GM18870 (cell line): ENCODE measurements at regions not wholly inside any gene's neighbourhood (a gene's known extent, or its start where the extent isn't known, plus 50 kb on each side); places are given as distances from the start of the nearest gene placed in this dataset.
"Not testable (repeated sequence)": the region's sequence is repeated elsewhere in the genome, so short reads cannot be mapped to it uniquely, and the experiment has no call there.

Source experiments
- ATAC-seq: cut with Tn5 transposase; IDR thresholded peaks from one replicate; pipeline ENCODE4 v1.9.1; 2021; ENCODE audit warnings: moderate library complexity; ENCODE audit not compliant: unreplicated experiment

DNA sequence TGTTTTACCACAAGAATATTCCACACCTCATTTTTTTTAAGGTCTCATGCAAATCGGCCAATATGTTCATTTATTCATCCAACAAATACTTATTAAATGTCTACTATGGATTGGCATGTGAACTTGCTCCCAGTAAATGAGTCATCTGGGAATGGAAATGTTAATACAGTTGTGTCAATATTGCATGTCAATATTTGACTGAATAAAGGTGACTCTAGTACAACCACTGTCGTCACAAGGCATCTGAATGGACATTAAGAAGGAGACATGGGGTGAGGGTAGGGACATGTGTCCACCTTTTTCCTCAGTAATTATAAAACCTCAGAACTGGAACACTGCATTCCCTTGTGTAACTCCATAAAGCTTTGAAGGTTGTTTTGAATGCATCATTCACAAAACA, 365.4 kb downstream of the ADCYAP1 start:
- no peak for ATAC-seq

DNA sequence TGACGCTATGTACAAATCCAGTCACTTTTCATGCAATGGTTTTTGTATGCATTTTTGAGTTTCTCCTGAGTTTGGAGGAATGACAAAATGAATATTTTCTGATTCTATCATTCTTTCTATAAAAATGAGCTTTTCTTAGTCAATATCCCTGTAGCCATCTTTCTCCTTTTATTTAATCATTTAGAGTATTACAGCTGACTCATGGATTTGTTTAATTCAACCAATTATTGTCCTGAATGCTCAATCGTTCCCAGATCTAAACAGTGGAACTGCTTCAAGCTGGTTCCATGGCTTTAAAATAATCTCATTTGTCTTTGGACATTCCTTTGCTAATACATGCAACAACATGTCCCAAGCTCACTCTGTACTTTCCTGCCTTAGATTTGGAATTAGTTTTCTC, 368.8 kb downstream of the ADCYAP1 start:
- ATAC-seq, result no peak

DNA sequence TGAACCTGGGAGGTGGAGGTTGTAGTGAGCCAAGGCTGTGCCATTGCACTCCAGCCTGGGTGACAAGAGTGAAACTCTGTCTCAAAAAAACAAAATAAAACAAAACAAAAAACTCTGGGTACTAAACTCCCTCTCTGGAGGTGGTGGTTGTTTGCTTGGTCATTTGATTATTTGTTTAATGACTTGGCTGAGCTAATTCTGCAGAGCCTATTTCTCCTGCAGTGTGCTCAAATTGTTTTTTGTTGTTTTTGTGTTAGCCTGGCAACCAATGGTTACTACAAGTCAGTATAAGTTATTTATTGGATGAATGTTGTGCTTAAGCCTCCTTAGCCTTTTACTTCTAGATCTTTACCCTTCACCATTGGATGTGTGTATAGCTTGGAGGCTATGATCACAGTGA, 387.5 kb downstream of the ADCYAP1 start:
- no peak for ATAC-seq

- ATAC-seq, result no peak
These were observed 389.6 kb downstream of the ADCYAP1 start for GRCh38 chr18:1294229-1294628.

DNA sequence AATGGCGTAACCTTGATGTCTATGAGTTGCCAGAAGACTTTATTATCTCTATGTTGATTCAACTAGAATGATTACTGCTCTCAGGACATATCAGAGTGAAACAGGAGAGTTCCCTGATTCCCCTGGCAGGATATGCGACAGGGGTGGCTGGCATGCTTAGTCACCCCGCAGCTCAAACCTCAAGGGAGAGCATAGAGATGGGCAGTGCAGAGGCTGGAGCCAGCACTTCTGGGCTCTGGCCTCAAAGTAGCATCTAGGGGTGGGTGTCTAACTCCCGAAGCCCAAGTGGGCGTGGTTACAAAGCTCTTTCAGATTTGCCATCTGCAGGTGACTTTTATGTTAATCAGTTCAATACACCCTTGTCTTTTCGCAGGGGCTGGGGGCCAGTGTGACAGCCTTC, 391.6 kb downstream of the ADCYAP1 start:
- no peak for ATAC-seq

- ATAC-seq, result no peak
These were observed 398.2 kb downstream of the ADCYAP1 start for GRCh38 chr18:1302861-1303260.

DNA sequence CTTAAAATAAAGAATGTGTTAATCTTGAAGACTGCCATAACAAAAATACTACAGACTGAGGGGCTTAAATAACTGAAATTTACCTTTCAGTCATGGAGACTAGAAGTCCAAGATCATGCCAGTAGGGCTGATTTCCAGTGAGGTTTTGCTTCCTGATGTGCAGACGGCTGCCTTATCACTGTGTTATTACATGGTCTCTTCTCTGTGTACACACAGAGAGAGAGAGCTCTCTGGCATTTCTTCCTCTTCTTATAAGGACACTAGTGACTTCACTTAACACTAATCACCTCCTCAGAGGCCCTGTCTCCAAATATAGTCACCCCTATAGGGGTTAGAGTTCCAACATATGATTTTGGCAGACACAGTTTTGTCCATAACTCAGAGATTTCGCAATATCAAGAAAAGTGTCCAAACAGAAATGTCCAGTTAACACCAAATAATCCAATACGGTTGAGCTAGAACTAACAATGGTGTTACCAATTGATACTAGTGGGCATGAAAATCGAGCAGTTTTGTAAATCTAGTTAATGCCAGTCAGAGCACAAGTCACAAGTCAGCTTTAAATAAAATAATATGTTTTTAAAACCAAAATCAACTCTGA, 399.8 kb downstream of the ADCYAP1 start:
- ATAC-seq, result no peak

DNA sequence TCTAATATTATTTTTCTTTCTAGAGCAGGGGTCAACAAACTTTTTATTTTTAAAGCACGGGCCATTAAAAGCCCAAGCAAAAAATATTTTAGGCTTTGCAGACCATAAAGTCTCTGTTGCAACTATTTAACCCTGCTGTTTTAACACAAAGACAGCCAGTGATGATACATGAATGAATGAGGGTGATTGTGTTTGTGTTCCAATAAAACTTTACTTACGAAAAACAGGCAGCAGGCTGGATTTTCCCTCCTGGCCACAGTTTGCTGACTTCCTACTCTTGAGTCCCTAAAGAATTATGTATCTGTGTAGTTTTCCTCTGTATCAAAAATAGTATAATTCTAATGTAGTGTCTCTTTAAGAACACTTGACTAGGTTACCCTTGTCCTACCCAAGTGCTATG, 402.0 kb downstream of the ADCYAP1 start:
- no peak for ATAC-seq

DNA sequence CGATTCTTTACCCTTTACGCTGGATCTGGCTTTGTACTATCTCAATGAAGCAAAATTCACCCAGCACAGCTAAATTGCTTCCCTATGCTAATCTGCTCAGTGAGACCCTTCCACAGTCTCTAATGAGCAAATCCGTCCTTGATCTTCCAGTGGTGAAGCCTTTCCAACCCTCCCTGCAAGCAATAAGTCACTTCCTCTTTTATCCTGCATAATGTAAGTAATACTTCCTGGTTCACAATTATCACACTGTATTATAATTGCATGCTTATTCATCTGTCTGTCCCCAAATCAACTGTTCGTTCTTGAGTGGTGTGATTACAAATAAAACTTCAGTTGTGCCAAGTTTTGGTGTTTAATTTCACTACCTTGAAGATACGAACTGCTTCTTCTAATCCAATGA, 404.0 kb downstream of the ADCYAP1 start:
- ATAC-seq, result no peak

DNA sequence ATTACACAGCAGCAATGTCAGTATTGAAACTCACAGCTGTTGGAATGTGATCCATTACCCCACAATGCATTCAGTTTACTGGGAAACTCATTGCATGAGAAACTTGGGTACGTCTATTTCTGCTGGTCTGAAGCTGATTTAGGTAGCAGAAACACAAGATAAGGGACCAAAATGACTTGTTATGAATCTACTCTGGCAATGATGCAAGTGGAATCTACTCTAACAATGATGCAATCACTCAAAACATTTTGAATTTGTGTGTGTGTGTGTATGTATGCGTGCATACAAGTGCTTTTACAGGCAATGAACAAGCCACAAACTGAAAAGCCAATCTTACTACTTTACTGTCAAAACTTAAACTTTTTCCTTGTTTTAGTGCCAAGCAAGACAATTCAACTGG, 406.7 kb downstream of the ADCYAP1 start:
- ATAC-seq, result no peak

DNA sequence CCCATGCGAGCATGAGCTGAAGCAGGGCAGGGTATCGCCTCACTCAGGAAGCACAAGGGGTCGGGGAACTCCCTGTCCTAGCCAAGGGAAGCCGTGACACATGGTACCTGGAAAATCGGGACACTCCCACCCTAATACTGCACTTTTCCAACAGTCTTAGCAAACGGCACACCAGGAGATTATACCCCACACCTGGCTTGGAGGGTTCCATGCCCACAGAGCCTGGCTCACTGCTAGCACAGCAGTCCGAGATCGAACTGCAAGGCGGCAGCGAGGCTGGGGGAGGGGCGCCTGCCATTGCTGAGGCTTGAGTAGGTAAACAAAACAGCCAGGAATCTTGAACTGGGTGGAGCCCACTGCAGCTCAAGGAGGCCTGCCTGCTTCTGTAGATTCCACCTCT, 430.7 kb downstream of the ADCYAP1 start:
- not testable (repeated sequence) for ATAC-seq

GRCh38 chr18:1350931-1351450, 446.3 kb downstream of the ADCYAP1 start:
- ATAC-seq, result no peak

DNA sequence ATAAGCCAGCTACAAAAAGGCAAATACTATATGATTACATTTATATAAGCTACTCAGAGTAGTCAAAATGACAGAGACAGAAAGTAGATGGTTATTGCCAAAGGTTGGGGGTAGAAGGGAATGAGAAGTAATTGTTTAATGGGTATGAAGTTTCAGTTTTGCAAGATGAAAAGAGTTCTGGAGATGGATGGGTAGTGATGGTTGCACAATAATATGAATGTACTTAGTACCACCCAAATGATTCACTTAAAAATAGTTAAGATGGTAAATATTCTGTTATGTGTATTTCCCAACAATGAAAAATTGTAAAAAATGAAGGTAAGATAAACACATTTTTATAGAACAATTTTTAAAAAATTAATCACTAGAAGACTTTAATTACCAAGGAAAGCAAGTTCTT, 448.4 kb downstream of the ADCYAP1 start:
- no peak for ATAC-seq

DNA sequence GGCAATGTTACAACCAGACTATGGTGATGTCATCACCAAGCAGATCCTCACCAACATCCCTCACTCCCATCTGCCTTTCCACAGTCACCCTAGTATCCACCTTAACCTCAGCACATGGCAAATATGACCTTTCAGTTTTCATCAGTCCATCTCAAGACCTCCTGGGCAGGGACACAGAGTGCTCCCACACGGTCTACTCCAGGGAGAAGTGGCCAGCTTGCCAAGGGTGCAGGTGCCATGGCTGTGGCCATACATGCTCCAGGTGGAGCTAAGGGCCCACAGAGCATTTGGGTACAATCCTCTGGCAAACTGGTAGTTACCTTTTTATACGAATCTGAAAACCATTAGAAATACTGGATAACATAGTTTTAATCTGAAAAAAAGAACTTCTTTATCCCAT, 453.1 kb downstream of the ADCYAP1 start:
- no peak for ATAC-seq

DNA sequence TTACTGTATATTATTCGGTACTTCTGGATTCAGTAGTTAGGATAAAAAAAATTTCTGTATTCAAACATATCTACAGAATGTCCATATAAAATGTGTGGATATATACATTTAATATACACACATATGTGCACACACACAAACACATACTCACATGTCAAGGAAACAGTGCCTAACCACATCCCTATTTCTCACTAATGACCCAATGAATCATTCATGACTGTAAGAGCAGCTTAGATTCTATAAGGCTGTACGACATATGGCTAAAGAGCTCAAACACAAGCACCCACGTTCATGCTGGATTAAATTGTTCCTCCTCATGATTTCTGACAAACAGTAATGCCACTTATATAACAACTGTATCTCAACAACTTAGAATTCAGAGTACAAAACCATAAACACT, 457.3 kb downstream of the ADCYAP1 start:
- ATAC-seq, result no peak

DNA sequence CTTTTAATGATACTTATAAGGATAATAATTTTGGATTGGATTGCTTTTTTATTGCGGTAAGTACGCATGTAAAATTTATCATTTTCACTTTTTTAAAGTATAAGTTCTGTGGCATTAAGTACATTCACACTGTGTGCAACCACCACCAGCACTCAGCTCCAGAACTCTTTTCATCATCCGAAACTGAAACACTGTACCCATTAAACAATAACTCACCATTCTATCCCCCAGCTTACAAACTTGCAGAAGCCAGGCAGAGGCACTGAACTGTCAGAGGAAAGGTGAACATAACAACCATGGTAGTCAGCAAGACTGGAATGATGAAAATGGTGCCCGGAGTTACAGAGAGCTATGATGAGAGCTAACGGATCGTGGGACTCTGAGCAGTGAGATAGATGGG, 465.9 kb downstream of the ADCYAP1 start:
- ATAC-seq, result peak; percentile 47

DNA sequence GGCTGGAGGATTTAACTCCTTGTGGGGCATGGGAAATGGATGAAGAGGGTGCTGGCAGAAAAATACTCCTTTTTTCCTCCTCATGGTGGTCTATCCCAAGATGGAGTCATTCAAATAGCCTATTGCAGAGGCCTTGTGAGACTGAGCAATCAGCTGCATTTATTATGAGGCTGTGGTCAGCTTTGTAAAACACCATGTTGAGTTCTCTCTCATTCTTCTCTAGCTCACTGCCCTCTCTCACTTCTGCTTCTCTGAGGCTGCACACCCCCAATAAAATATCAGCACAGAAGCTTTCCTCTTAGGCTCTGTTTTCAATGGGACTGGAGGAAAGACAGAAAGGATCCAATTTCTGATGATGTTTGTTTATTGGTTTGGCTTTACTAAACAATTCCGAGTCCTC, 467.1 kb downstream of the ADCYAP1 start:
- no peak for ATAC-seq

- no peak for ATAC-seq
These were observed 478.8 kb downstream of the ADCYAP1 start for GRCh38 chr18:1383465-1383864.

DNA sequence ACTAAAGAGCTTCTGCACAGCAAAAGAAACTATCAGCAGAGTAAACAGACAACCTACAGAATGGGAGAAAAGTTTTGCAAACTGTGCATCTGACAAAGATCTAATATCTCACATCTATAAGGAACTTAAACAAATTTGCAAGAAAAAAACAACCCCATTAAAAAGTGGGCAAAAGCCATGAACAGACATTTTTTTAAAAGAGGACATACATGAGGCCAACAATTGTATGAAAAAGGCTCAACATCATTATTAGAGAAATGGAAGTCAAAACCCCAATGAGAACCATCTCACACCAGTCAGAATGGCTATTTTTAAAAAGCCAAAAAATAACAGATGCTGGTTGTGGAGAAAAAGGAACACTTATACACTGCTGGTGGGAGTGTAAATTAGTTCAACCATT, 483.8 kb downstream of the ADCYAP1 start:
- ATAC-seq, result not testable (repeated sequence)

DNA sequence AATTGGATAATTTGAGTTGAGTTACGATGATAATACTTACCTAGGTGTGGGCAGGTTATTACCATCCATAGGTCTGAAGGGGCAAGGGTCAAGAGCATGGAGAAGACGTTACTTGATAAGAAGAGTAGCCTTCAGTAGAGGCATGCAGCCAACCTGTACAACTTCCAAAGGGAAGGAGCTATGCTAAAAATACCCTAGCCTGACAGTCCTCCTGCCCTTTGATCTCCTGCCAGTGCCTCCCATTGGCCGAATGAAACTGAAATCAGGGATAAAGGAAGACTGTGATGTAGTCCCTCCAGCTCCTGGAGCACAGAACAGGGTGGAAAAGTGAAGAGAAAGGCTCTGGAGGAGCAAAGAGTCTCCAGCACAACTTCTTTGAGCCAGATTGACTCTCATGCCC, 487.4 kb downstream of the ADCYAP1 start:
- ATAC-seq, result no peak

DNA sequence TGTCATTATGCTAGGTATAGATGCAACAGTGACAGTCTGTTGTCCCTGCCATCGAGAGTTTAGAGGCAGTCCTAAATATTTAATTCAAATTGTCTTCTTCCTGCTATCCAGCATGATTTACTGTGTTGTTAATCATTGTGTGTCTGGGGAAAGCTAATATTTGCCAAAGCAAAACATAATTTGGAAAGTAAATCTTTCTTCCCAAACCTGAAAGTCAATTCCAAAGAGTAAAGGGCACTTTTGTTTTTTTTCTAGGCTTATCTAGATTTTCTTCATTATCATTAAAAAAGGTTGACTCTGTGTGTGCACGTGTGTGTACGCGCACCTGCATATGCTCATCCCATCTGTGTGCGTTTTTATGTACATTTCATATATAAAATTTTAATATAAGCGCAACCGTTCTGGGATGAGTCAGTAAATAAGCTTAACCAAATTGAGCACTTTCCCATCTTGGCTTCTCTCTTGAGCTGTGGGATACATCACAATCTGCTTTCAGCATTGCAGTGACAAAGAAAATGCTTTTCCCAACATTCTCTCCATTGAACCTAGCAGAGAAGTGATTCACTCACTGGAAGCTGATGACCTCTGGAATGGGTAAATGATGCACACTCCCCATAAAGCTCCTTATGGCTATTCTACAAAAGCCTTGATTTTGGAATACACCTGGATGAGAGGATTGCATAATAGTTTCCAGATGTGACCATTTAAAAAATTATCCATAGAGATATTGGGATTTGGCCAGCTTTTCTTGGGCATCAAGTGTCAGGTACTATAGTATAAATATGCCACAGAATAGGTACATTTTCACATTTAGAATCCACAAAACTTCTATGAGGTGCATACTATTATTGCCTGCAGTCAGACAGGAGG, 488.4 kb downstream of the ADCYAP1 start:
- ATAC-seq, result no peak

- no peak for ATAC-seq
These were observed 489.3 kb downstream of the ADCYAP1 start for GRCh38 chr18:1393929-1394328.
